H1 (cell line): ENCODE measurements at regions not wholly inside any gene's neighbourhood (a gene's known extent, or its start where the extent isn't known, plus 50 kb on each side); places are given as distances from the start of the nearest gene placed in this dataset.

Experiments used
- TEAD4 ChIP-seq: IDR thresholded peaks from 2 replicates; pipeline ENCODE4 v1.6.1; 2012; ENCODE audit warnings: low read depth, low read length, inconsistent platforms, mixed read lengths
- TF ChIP-seq, protein P1 (sequence below): IDR thresholded peaks from 2 replicates; pipeline ENCODE4 v1.6.1; 2011; ENCODE audit warnings: low read length, improper control_type of control experiment
- TF ChIP-seq, protein P2 (sequence below): IDR thresholded peaks from 2 replicates; pipeline ENCODE4 v1.6.1; 2012; ENCODE audit warnings: inconsistent platforms

- TF ChIP-seq, protein P1, sequence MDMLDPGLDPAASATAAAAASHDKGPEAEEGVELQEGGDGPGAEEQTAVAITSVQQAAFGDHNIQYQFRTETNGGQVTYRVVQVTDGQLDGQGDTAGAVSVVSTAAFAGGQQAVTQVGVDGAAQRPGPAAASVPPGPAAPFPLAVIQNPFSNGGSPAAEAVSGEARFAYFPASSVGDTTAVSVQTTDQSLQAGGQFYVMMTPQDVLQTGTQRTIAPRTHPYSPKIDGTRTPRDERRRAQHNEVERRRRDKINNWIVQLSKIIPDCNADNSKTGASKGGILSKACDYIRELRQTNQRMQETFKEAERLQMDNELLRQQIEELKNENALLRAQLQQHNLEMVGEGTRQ: no peak
- TF ChIP-seq TEAD4: no peak
- TF ChIP-seq, protein P2, sequence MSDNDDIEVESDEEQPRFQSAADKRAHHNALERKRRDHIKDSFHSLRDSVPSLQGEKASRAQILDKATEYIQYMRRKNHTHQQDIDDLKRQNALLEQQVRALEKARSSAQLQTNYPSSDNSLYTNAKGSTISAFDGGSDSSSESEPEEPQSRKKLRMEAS: no peak
These were observed 85.3 kb downstream of the RPLP1 start (continued) for GRCh38 chr15:69537901-69538300.
